HG03342 (cell line): ENCODE measurements at regions not wholly inside any gene's neighbourhood (a gene's known extent, or its start where the extent isn't known, plus 50 kb on each side); places are given as distances from the start of the nearest gene placed in this dataset.

ENCODE experiments used
- ATAC-seq: cut with Tn5 transposase; IDR thresholded peaks from one replicate; pipeline ENCODE4 v1.9.1; 2021; ENCODE audit warnings: mild to moderate bottlenecking, moderate library complexity; ENCODE audit not compliant: unreplicated experiment

DNA sequence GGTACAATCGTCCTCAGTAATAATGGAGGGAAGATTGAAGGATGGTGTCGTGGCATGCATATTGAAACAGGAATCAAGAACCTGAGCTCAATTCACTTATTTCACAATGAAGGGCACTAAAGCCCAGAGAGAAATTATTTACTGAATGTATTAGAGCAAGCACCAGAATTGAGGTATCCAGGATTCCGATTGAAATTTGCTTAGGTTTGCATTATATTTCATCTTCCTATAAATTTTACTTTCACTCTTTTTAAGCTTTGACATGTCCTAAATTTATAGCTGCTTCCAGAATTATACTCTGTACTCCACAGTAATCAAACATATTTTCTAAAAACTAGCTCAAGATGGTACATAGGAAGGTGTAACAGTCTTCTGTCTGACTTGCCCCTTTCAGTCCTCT, 454.9 kb upstream of the HTR2A start:
- no peak for ATAC-seq

DNA sequence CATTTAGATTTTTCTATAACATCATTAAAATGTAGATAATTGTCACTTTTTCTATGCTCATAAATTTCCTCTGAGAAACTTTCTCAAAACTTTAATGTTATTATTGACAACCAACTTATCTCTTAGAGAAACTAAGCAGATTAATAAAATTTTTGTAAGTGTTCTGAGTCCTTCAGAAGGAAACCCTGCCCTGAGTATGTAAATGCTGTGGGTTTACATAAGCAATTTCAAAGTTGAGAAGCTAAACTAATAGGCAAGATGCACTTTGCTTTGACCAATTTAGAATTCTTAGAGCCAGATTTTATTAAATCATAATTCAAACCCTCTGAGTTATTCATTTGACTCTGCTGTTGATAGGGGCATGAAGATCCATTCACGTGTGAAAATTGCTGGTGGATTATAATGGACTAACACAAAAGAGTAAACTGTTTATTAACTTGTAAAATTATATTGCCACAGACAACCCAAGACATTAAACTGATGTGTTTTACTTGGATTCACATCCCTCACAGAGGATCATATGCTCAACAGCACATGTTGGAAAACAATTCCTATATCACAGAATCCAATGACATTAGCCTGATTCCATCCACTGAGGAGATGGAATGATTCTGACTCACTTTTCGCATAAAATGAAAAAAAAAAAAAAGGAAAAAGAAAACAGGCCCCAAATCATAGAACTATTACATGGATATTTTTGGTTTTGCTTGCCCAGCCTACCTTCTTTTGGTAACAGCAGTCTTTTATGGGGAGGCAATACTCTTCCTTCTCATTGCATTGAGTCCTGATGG, 453.7 kb upstream of the HTR2A start:
- no peak for ATAC-seq

DNA sequence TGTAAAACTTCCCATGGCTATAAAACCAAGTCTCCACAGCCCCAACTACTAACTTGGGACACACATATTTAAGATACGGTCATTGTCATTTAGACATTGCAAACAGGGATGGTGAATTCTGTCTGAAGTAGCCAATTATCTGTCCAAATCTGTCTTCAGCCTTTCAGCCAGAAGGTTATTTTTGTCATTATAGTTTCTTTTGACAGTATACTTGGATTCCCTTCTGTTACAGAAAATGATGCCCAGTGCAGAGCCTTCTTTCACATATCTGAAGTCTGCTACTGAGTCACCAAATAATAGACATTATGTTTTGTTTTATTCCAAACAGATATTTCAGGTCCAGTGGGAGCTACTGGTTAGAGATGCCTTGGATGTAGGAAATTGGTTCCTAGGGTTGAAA, 452.4 kb upstream of the HTR2A start:
- ATAC-seq: no peak

DNA sequence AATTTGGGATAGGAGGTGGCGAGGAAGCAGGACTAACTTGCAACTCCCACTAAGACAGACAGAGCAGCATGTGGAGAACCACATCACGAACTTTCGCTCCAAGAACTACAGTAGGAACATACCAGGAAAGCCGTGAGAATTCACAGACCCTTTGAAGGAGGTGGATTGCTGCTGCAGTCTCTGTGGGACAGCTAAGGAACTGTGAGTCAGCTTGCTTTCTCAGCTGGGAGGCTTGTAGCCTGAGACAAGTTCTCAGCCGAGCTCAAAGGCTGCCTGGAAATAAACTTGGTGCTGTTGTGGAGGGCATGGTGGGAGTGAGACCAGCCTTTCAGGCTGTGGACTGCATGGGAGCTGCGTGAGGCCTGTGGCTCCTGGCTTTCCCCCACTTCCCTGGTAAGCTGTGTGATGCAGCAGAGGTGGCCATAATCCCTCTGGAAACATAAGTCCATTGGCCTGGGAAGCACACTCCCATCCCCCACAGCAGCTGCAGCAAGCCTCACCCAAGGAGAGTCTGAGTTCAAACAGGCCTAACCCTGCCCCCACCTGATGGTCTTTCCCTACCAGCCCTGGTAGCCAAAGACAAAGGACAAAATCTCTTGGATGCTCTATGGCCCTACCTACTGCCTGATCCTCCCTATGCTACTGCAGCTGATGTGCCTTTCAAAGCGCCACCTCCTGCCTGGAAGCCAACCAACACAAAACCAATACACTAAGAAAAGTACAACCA, 441.1 kb upstream of the HTR2A start:
- no peak for ATAC-seq

DNA sequence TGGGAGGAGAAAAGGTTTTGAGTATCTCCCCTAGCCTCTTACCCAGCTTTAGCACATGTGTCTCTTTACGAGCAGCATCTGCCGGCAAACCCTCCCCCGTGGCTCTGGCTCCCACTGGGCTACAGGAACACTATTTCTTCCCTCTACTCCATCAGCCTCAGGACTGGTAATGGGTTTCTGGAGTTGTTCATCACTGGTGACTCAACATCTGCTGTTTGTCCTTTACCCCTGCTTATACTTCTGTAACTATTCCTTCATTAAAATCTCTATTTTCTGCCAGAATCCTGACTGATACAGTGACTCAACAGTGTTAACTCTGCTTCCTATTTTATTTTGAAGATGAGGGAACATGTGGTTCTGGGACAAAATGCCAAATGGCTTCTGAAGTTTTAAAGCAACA, 437.3 kb upstream of the HTR2A start:
- ATAC-seq: no peak

DNA sequence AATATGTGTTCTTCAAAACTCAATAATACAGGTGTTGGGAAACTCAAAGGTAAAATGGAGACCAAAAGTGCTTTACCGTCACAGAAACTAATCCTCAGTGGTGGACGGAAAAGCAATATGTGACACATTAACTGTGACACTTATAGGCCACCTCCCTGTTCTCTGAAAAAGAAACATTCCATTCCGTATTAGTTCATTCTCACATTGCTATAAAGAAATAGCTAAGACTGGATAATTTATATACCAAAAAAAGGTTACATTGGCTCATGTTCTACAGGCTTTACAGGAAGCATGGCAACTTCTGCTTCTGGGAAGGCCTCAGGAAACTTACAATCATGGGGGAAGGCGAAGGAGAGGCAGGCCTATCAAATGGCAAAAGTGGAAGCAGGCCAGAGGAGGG, 435.3 kb upstream of the HTR2A start:
- ATAC-seq: no peak

DNA sequence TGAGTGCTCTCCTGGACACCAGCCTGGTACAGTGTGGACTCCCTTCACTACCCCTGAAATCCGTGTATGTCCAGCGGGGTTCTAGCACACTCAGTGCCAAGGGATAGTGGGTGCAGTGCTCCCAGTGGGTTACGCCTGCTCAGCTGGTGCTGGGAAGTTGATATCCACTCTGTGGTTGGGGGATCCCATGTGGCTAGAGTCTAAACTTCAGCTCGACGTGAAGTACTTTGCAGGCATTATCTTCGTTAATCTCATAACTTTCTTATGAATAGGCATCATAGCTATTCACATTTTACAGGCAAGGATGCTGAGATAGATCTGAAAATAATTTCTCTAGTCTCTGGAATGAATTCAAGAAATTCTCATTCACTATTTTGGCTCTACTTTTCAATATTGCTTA, 433.2 kb upstream of the HTR2A start:
- no peak for ATAC-seq

DNA sequence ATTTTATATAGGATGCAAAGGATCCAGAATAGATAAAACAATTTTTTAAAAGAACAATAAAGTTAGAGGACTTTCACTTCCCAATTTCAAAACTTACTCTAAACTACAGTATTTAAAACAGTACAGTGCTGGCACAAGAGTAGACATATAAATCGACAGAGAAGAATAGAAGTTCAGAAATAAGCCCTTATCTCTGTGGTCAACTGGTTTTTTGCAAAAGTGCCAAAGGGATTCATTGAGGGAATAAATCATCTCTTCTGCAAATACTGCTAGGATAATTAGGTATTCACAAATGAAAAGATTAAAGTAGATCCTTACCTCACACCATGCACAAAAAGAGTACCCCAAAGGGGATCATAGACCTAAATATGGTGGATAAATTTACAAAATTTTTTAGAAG, 431.0 kb upstream of the HTR2A start:
- no peak for ATAC-seq

DNA sequence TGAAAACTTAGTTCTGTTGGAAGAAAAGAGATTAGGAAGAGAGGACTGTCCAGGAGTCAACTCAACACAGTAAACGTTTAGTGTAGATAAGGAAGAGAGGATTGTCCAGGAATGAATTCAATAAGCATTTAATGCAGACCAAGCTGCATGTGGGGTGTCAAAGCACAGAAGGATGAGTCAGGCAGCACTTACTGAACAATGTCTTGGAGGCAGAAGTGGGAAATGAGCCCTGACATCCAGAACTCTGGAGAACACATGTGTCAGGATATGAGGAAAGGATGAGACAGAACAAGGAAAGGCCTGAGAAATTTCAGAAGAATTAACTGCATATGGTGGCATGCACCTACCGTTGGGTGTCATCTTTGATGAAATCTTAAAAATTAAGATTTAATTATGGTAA, 429.2 kb upstream of the HTR2A start:
- no peak for ATAC-seq

DNA sequence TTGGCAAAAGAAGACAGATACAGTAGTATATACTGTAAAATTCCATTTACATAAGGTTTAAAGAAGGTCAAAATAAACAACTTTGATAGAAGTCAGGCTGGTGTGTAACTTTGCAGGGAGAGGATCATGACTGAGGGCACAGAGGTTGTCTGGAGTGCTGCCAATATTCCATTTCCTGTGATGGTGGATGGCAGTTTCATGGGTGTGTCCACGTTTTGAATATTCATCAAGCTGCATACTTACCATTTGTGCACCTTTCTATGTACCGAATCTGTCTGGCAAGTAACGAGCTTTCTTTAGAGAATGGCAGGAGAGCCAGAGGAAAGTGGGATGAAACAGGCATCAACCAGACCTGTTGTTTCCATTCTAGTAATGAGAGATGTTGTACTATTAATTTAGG, 420.5 kb upstream of the HTR2A start:
- ATAC-seq: no peak

DNA sequence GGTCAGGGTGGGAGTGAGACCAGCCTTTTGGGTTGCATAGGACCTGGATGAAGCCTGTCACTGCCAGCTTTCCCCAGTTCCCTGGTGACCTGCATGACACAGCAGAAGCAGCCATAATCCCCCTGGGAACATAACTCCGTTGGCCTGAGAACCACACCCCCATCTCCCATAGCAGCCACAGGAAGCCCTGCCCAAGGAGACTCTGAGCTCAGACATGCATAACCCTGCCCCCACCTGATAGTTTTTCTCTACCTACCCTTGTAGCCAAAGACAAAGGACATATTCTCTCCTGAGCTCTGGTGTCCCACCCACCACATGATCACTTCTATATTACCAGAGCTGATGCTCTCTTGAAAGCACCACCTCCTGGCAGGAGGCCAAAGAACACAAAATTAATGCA, 413.5 kb upstream of the HTR2A start:
- ATAC-seq: no peak

DNA sequence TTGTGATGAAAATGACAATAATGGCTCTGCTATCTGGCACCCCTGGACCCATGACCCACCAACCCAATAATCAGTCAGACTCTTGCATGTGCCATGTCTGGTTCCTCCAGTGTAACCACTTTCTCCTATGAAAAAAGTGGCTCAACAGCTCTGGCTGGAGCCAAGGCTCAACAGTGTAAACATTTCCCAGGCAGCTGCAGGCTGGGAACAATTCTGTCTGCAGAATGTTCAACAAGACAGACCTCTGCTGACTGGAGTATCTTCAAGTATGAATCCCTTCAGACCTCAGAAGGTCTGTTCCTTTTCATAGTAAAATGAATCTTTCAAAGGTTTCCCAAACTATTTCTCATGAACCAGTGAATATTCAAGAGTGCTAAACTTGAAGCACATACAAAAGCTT, 410.1 kb upstream of the HTR2A start:
- no peak for ATAC-seq

DNA sequence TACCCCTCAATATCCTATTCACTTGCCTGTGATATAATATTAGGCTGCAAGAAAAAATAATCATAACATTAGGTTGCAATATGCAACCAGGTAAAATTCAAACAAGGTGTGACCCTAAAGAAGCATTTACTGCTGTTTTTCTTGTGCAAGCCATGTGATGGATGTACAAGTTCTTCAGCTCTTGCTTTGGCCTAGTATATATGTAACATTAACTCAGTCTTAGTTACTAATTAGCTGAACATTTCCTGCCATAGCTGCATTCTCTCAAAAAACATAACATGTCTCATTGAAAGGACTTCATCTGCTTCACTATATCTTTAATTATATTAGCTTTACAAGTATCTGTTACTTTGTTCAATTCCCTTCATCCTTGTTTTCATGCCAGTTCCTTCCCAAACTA, 406.8 kb upstream of the HTR2A start:
- ATAC-seq: no peak

DNA sequence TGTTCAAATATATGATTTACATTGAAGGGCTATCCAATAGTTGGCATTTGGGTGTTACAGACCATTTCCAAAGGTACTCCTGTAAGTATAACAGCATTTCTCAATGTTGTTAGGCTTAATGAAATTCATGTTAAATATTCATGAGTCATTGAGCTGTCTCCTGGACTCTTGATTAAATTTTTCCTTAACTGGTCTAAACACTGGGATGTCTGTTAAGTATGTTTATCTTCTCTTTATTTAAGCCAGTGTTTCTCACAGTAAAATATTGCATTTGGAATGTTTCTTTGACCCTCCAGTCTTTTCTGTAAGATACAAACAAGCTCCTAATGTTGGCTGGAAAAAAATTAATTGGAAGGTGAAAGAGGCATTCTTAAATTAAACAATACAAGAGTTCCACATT, 402.5 kb upstream of the HTR2A start:
- ATAC-seq: no peak

DNA sequence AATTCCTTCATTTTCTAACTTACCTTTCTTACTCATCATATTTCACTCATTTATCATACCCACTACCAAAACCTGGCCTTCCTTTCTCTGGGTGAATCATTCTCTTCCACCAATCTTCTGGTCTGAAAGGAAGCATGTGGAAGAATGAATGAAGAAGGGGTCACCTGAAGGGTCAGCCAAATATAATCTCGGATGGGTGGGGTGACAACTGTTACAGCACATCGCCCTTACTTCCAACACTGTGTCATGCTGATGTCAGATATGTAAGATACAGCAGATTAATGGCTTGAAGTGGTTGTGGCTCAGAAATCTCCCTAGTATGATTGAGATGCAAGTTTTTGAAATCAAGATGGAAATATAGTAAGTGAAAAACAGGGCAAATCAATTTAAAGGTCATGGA, 401.7 kb upstream of the HTR2A start:
- no peak for ATAC-seq

DNA sequence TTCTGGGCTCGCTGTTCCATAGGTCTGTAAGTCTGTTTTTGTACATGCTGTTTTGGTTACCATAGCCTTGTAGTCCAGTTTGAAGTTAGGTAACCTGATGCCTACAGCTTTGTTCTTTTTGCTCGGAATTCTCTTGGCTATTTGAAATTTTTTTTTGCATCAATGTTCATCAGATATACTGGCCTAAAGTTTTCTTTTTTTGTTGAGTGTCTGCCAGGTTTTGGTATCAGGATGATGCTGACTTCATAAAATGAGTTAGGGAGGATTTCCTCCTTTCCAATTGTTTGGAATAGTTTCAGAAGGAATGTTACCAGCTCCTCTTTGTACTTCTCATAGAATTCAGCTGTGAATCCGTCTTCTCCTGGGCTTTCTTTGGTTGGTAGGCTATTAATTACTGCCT, 397.8 kb upstream of the HTR2A start:
- no peak for ATAC-seq

DNA sequence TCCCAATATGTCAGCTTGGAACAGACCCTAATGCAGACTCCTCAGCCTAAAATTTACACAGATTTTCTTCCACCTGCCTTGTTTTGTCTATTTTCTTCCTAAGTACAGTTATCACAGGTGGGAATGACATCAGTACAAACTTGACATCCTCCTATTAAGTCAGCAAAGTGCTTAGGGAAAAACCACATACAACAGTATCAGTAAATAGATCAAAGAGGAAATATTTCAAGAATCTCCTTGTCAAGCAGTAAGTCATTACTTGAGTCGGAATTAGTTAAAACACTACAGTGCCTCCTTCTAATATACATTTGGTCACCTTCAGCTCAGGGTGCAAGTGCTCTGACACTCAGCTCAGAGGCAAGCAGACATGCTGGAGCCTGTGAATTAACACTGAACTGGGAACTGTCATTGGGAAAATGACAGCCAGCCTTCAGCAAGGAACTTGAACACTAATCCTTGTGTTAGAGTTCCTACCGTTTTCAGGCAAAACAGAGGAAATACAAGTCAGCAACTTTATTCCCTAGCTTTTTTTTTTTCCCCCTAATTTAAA, 394.3 kb upstream of the HTR2A start:
- no peak for ATAC-seq

DNA sequence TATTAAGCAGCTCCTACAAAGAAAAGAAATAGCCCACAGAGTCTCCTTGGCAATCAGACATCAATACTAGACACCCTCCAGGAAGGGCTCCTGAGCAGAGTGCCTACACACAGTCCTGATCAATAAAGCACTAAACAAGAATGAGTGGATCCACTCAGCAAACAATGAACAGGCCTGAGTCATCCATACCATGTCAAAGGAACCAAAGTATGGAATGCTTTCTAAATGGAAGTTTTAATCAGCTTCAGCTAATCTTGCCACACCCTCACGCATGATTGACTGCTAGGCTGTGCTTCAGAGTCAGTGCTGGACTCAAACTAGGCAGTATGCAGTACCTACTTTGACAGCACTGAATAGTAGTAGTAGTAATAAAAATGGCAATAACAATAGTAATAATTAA, 392.7 kb upstream of the HTR2A start:
- ATAC-seq: no peak

DNA sequence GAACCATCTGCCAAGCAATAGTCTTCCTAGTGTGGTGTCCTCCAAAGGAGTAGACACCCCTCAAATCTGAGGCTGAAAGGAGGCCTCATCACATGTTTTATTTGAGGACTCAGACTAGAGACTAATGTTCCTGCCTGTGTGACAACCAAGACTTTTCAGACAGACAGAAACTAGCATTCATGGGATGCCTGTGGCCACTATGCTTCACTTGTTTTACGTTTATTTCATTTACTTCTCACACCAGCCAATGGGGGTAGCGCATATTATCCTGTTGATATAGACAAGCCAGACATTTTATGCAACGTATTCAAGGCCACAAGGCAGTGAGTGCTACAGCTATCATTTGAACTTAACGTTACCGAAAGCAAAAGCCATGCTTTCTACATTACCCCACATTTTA, 391.7 kb upstream of the HTR2A start:
- no peak for ATAC-seq

DNA sequence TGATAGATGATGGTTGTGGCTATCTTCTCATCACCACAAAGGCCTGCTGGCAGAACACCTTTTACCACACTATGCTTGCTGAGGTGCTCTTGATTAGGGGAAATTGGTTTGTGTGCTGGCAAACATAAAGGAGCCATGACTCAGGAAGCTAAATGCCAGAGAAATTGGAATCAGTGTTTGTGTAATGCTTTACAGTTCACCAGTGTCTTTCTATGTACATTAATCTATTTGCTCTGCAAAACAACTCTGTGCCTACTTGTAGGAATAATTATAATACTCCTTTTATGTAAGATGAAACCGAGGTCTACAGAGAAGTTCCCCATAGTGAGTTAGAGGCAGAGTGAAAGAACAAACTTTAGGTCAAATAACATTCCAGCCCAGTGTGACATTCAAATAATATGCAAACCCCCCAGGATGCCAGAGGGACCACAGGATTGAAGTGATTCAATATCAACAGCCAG, 390.5 kb upstream of the HTR2A start:
- ATAC-seq: no peak

DNA sequence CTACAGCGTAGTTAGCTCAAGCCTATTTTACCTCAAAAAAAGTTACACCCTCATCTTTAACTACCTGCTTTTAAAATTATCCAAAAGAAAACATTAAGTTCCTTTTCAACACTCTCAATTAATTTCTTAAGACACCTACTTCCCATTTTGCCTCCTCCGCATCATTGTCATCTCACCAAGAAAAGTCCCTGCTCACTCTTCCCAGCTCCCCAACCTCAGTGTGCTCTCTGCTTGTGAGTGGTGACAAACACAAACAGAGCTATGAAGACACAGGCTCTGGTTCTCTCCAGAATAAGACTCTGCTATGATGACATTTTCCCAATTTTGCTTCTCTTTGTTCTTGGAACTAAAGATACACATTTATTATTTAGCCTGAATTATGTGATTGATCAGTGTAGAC, 385.1 kb upstream of the HTR2A start:
- no peak for ATAC-seq

DNA sequence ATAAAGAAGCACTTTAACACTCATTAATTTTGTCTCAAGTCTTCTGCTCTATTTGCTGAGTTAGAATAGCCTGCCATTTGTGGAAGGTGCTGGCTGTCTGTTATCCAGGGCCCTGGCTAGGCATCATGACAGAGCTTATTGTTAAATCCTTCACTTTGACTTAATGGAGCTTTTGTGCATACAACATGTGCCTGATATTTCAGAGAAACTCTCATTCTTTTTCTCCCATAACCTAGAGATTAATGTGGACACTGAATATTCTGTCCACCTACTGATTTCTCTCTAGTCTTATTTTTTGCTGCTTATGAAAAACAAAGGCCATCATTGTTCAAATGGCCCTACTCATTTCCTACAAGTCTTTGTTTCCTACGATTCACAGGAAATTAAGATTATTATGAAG, 383.1 kb upstream of the HTR2A start:
- no peak for ATAC-seq
